LNCAP (cell line): ENCODE measurements at regions not wholly inside any gene's neighbourhood (a gene's known extent, or its start where the extent isn't known, plus 50 kb on each side); places are given as distances from the start of the nearest gene placed in this dataset.

Source experiments
- CTCF ChIP-seq: fragments of 450-650 bp; IDR thresholded peaks from 2 replicates; pipeline ENCODE4 v1.5.1; 2017; ENCODE audit warnings: mild to moderate bottlenecking

DNA sequence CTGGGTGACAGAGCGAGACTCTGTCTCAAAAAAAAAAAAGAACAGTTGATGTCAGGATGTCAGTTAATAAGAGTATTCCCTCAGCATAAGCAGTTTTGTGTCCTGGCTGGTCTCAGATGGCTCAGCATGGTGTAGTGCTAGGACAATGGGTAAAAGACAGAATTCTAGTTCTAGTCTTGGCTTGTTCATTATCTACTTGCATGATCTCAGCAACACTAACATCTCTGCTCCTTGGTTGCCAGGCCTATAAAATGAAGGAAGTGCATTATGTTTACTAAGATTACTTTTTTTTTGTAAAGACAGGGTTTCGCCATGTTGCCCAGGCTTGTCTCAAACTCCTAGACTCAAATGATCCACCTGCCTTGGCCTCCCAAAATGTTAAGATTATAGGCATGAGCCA, 84.3 kb upstream of the SP8 start:
- TF ChIP-seq CTCF = no peak

DNA sequence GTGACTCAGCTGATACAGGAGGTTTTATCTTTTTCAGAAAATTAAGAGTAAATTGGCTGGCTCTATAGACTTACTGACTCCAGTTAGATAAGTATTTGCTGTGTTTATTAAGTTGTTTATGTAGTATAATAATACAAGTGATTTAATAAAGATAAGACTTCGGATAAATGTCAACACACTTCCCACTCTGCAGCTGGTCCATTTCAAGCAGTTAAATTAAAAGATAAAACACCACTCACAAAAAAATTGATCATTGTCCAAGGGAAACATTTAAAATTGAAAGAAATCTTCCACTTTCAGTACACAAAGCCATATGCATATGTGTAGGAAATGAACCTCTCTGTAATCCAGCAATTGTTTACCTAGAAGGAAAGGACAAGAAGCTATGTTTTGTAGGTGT, 106.1 kb upstream of the SP8 start:
- no peak for TF ChIP-seq CTCF

- TF ChIP-seq CTCF = no peak
Measured at GRCh38 chr7:20894806-20895205, 108.1 kb upstream of the SP8 start.

DNA sequence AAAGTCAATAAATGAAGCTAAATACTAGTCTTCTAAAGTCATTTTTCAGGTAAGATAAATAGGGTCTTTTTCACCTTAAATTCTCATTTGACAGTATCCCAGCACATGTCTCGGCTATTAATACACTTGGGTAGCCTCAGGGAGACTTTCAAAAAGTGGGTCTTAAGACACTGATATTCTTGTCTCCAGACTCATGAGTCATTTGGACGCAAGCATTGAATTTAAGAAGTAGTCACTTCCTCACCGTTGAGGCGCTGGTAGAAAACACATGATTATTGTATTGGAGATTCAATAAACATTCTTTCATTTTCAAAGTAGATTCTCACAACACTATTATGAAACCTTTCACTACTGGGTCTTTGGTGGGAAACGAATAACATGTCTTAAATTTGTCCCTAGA, 108.9 kb upstream of the SP8 start:
- TF ChIP-seq CTCF = no peak

GRCh38 chr7:20896996-20897395, 110.3 kb upstream of the SP8 start:
- TF ChIP-seq CTCF = no peak

GRCh38 chr7:20906801-20907453, 120.2 kb upstream of the SP8 start:
- TF ChIP-seq CTCF = no peak

DNA sequence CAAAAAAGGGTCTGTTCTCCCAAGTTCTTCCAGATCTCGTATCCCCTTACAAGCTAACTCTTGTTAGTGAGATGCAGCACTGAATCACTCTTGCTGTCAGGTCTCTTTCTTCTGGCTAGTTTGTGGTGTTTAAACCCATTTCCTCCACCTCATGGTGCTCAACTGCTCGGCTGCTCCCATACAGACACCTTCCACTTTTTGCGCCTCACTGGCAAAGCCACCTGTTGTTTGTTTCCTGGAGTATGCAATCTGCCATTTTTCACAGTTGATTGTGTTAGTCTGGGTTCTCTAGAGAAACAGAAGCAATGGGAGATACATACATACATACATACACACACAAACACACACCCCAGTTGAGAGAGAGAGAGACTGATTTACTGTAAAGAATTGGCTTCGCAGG, 124.4 kb upstream of the SP8 start:
- no peak for TF ChIP-seq CTCF

- no peak for TF ChIP-seq CTCF
Measured at GRCh38 chr7:20913853-20914252, 127.2 kb upstream of the SP8 start.
